ENCODE measurements at regions not wholly inside any gene's neighbourhood (a gene's known extent, or its start where the extent isn't known, plus 50 kb on each side); places are given as distances from the start of the nearest gene placed in this dataset.
A peak's percentile ranks its signal among the peaks of the same experiment; 100 is the strongest.
"Not testable (repeated sequence)": the region's sequence is repeated elsewhere in the genome, so short reads cannot be mapped to it uniquely, and the experiment has no call there.

GRCh38 chr13:48583859-48584311 lies 51.0 kb upstream of the RCBTB2 start:
- DNase-seq (ENCODE audit: extremely low read depth, low read depth): no peak

- no peak for DNase-seq (ENCODE audit: extremely low read depth, low read depth)
Measured at GRCh38 chr13:48585456-48585840, 52.6 kb upstream of the RCBTB2 start.

- no peak for DNase-seq (ENCODE audit: extremely low read depth, low read depth)
Measured at GRCh38 chr13:48586591-48587103, 53.8 kb upstream of the RCBTB2 start.

GRCh38 chr13:48588120-48588519 lies 55.2 kb upstream of the RCBTB2 start:
- no peak for DNase-seq (ENCODE audit: extremely low read depth, low read depth)

GRCh38 chr13:48590141-48590901 lies 57.4 kb upstream of the RCBTB2 start:
- no peak for DNase-seq (ENCODE audit: extremely low read depth, low read depth)

- DNase-seq (ENCODE audit: extremely low read depth, low read depth): not testable (repeated sequence)
Measured at GRCh38 chr13:48591124-48591872, 58.4 kb upstream of the RCBTB2 start.

GRCh38 chr13:48591889-48592687 lies 59.2 kb upstream of the RCBTB2 start:
- no peak for DNase-seq (ENCODE audit: extremely low read depth, low read depth)

- no peak for DNase-seq (ENCODE audit: extremely low read depth, low read depth)
Measured at GRCh38 chr13:48592688-48593049, 59.8 kb upstream of the RCBTB2 start.

- no peak for DNase-seq (ENCODE audit: extremely low read depth, low read depth)
Measured at GRCh38 chr13:48593536-48593935, 60.2 kb upstream of the CYSLTR2 start.

GRCh38 chr13:48594096-48594815 lies 59.5 kb upstream of the CYSLTR2 start:
- DNase-seq (ENCODE audit: extremely low read depth, low read depth): no peak

GRCh38 chr13:48595431-48596429 lies 58.0 kb upstream of the CYSLTR2 start:
- DNase-seq (ENCODE audit: extremely low read depth, low read depth): peak; percentile 51

- no peak for DNase-seq (ENCODE audit: extremely low read depth, low read depth)
Measured at GRCh38 chr13:48600374-48601364, 53.1 kb upstream of the CYSLTR2 start.

- no peak for DNase-seq (ENCODE audit: extremely low read depth, low read depth)
Measured at GRCh38 chr13:48602296-48603016, 51.3 kb upstream of the CYSLTR2 start.

- no peak for DNase-seq (ENCODE audit: extremely low read depth, low read depth)
Measured at GRCh38 chr13:48603375-48603774, 50.4 kb upstream of the CYSLTR2 start.
